ENCODE measurements at regions not wholly inside any gene's neighbourhood (a gene's known extent, or its start where the extent isn't known, plus 50 kb on each side); places are given as distances from the start of the nearest gene placed in this dataset.

GRCh38 chr3:43968465-43968864, 273.2 kb upstream of the TOPAZ1 start:
- POLR2A ChIA-PET (ENCODE audit: unreplicated experiment), result no interaction called here
- no peak for TF ChIP-seq CEBPB (IDR thresholded peaks at IDR 0.05; ENCODE audit: low read depth, low read length)
- no peak for TF ChIP-seq CHD1 (IDR thresholded peaks at IDR 0.05; ENCODE audit: low read depth, low read length)
- TF ChIP-seq SMC3 (IDR thresholded peaks at IDR 0.05; ENCODE audit: low read depth, low read length), result no peak
- no peak for TF ChIP-seq RFX5 (IDR thresholded peaks at IDR 0.05; ENCODE audit: low read depth, low read length)
- no peak for TF ChIP-seq POLR2A (IDR thresholded peaks at IDR 0.05; ENCODE audit: low read depth, low read length)
- TF ChIP-seq FOS (IDR thresholded peaks at IDR 0.05; ENCODE audit: low read depth, low read length), result no peak
- no peak for TF ChIP-seq MXI1 (IDR thresholded peaks at IDR 0.05; ENCODE audit: borderline replicate concordance, low read depth, low read length)
- TF ChIP-seq RAD21 (IDR thresholded peaks at IDR 0.05; ENCODE audit: low read length), result no peak
- no peak for TF ChIP-seq BHLHE40 (IDR thresholded peaks at IDR 0.05; ENCODE audit: low read depth, low read length)
- no peak for TF ChIP-seq RCOR1 (IDR thresholded peaks at IDR 0.05; ENCODE audit: insufficient replicate concordance, low read length)
- TF ChIP-seq USF2 (IDR thresholded peaks at IDR 0.05; ENCODE audit: low read depth, low read length), result no peak
- TF ChIP-seq, protein P1, sequence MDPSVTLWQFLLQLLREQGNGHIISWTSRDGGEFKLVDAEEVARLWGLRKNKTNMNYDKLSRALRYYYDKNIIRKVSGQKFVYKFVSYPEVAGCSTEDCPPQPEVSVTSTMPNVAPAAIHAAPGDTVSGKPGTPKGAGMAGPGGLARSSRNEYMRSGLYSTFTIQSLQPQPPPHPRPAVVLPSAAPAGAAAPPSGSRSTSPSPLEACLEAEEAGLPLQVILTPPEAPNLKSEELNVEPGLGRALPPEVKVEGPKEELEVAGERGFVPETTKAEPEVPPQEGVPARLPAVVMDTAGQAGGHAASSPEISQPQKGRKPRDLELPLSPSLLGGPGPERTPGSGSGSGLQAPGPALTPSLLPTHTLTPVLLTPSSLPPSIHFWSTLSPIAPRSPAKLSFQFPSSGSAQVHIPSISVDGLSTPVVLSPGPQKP (IDR thresholded peaks at IDR 0.05; ENCODE audit: borderline replicate concordance, low read depth, low read length), result no peak
- TF ChIP-seq NFE2L2 (IDR thresholded peaks at IDR 0.05; ENCODE audit: low read depth, low read length), result no peak
- TF ChIP-seq MAFK (IDR thresholded peaks at IDR 0.05; ENCODE audit: low read depth, low read length), result no peak
- no peak for TF ChIP-seq CTCF (conservative IDR thresholded peaks at IDR 0.05; ENCODE audit: low read depth, low read length)
- no peak for TF ChIP-seq MAZ (IDR thresholded peaks at IDR 0.05; ENCODE audit: borderline replicate concordance, low read depth, low read length)
- Histone ChIP-seq H3K4me1 (ENCODE audit: control insufficient read depth, insufficient read depth, low read length) (no peaks in the 10 kb centered on the region), H3K9me1 (ENCODE audit: insufficient read depth, low read length) (no peaks in the 10 kb centered on the region), H3K27ac (ENCODE audit: insufficient read depth, low read length) (no peak overlapping the region), H3K23ac (ENCODE audit: low read depth, low read length) (no peak overlapping the region), H4K20me1 (ENCODE audit: insufficient read depth, low read length) (no peaks in the 10 kb centered on the region), H3K9me3 (ENCODE audit: control insufficient read depth, insufficient read depth, low read length) (no peaks in the 10 kb centered on the region), H2AK9ac (replicated peaks; ENCODE audit: low read depth, low read length, poor library complexity) (no peak overlapping the region), H2BK5ac (ENCODE audit: low read depth, low read length, poor library complexity, severe bottlenecking) (no peak overlapping the region), H3K56ac (ENCODE audit: extremely low read depth, insufficient read depth, low read length) (no peak overlapping the region), H2AK5ac (ENCODE audit: low read depth, low read length) (no peak overlapping the region), H3K4me3 (ENCODE audit: insufficient read depth, low read depth, low read length) (no peak overlapping the region), H3K79me1 (ENCODE audit: low read depth in 1 of 2, low read length in 2 of 2) (no peaks in the 10 kb centered on the region), H3K4ac (ENCODE audit: low read depth, low read length) (no peak overlapping the region), H3K36me3 (ENCODE audit: control insufficient read depth, insufficient read depth, low read length) (no peaks in the 10 kb centered on the region), H2BK20ac (ENCODE audit: low read depth, low read length) (no peak overlapping the region), H2BK15ac (ENCODE audit: low read depth, low read length) (no peak overlapping the region), H3K9ac (ENCODE audit: low read depth, low read length) (no peak overlapping the region), H4K5ac (ENCODE audit: low read depth, low read length) (no peak overlapping the region), H3K14ac (replicated peaks; ENCODE audit: low read depth, low read length) (no peak overlapping the region), H4K8ac (ENCODE audit: low read depth in 2 of 2, low read length in 2 of 2) (no peak overlapping the region), H2AFZ (replicated peaks; ENCODE audit: low read length, poor library complexity) (peak overlapping the region; percentile 3), H3K27me3 (ENCODE audit: control insufficient read depth, insufficient read depth, low read length) (peaks cover 18% of the 10 kb centered on the region), H4K91ac (ENCODE audit: insufficient read depth, low read depth, low read length) (no peak overlapping the region), H3K18ac (ENCODE audit: low read depth, low read length) (no peak overlapping the region), H2BK120ac (ENCODE audit: low read depth, low read length) (no peak overlapping the region), H3K4me2 (ENCODE audit: low read depth, low read length) (no peak overlapping the region)
- dilution Hi-C loops (cut with HindIII; ENCODE audit: low sequenced_read_pairs, unreplicated experiment) (no loop called here), intact Hi-C loops (cut with micrococcal nuclease) (no loop called here), in situ Hi-C loops (cut with MboI; ENCODE audit: low sequenced_read_pairs) (no loop called here)
- no peak for ATAC-seq (ENCODE audit: low read depth)
- CTCF ChIA-PET, result interaction anchor here (0.8 to 0.9 kb wide), 2 partner anchors 76 to 146 kb away, joined by 3 to 6 read pairs; no protein-coding TSS in a partner anchor
- no TSS peak for BruUV-seq (replicated peaks)
- DNase-seq, result no peak
- no CpG with 5 or more reads among the region's 5 CpGs for WGBS, 2 experiments (ENCODE audit: extremely low coverage in 2 of 2, insufficient read length in 1 of 2)

Measured in IMR-90 (cell line).